Astrocyte of the spinal cord (primary cell): ENCODE measurements at regions not wholly inside any gene's neighbourhood (a gene's known extent, or its start where the extent isn't known, plus 50 kb on each side); places are given as distances from the start of the nearest gene placed in this dataset.

ENCODE experiments used
- DNase-seq: peaks from one replicate; pipeline ENCODE4 v3.0.0; 2011; ENCODE audit warnings: low read depth, low spot score
- H3K4me3 ChIP-seq: 2 replicates; pipeline ENCODE4 v1.5.1; 2011; ENCODE audit warnings: low read depth, mild to moderate bottlenecking, low read length, moderate library complexity
- CTCF ChIP-seq: IDR thresholded peaks from 2 replicates; pipeline ENCODE4 v1.5.1; 2012; ENCODE audit warnings: low read depth, mild to moderate bottlenecking, low read length, inconsistent platforms
- in situ Hi-C: cut with HindIII; loops from 2 replicates; pipeline ENCODE4 v1.10.0; 2017; ENCODE audit warnings: low sequenced_read_pairs

GRCh38 chr14:35480119-35480769 is 53.7 kb upstream of the INSM2 start:
- in situ Hi-C loops: no loop called here
- no peak for DNase-seq
- TF ChIP-seq CTCF: no peak
- H3K4me3 ChIP-seq: no peak overlapping the region

GRCh38 chr14:35482994-35483515 is 50.9 kb upstream of the INSM2 start:
- no peak overlapping the region for H3K4me3 ChIP-seq
- in situ Hi-C loops: no loop called here
- TF ChIP-seq CTCF: no peak
- DNase-seq: no peak
